ENCODE measurements at regions not wholly inside any gene's neighbourhood (a gene's known extent, or its start where the extent isn't known, plus 50 kb on each side); places are given as distances from the start of the nearest gene placed in this dataset.

DNA sequence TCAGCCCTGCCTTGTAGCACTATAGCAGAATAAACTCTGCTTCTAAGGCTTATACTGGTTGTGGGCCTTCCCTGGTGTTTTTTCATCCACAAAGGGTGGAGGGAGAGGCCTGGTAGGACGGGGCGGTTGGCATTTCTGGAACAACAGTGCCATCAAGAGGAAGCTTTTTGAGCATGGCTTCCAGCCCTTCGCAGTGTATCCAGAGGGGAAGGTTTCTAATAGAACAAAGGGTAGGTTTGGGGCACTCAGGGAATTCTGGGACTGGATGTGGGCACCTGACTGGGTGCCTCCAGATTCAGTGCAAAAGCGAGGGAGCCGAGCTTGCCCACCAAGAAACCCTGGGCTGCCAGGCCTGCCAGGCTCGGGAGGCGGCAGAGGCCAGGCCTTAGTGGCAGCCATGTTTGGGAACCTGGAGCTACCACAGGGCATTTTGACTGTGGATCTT lies 229.6 kb upstream of the AGTR2 start (continued):
- TF ChIP-seq ZNF747 (CRISPR knock-in tag; IDR thresholded peaks at IDR 0.05; ENCODE audit: borderline replicate concordance) (peak; percentile 29; the same call in 1 of the 2 replicates), CBX2 (IDR thresholded peaks at IDR 0.05; ENCODE audit: low read depth, low read length) (no peak), CBX2 (CRISPR knock-in tag; IDR thresholded peaks at IDR 0.05; ENCODE audit: low read depth) (no peak), ZNF256 (CRISPR knock-in tag; conservative IDR thresholded peaks at IDR 0.05) (no peak), PLRG1 (conservative IDR thresholded peaks at IDR 0.05) (no peak), RFX1 (IDR thresholded peaks at IDR 0.05) (no peak), ATRX (CRISPR knock-in tag; IDR thresholded peaks at IDR 0.05; ENCODE audit: borderline replicate concordance) (no peak), RAD21 (CRISPR knock-in tag; IDR thresholded peaks at IDR 0.05) (peak; percentile 69), TOPORS (CRISPR knock-in tag; IDR thresholded peaks at IDR 0.05) (no peak), MED1 (CRISPR knock-in tag; IDR thresholded peaks at IDR 0.05) (peak; percentile 84), ZNF780A (CRISPR knock-in tag; IDR thresholded peaks at IDR 0.05) (no peak), ZNF225 (CRISPR knock-in tag; IDR thresholded peaks at IDR 0.05) (no peak), FOXO1 (CRISPR knock-in tag; IDR thresholded peaks at IDR 0.05) (no peak)
- TF ChIP-seq, protein P1, sequence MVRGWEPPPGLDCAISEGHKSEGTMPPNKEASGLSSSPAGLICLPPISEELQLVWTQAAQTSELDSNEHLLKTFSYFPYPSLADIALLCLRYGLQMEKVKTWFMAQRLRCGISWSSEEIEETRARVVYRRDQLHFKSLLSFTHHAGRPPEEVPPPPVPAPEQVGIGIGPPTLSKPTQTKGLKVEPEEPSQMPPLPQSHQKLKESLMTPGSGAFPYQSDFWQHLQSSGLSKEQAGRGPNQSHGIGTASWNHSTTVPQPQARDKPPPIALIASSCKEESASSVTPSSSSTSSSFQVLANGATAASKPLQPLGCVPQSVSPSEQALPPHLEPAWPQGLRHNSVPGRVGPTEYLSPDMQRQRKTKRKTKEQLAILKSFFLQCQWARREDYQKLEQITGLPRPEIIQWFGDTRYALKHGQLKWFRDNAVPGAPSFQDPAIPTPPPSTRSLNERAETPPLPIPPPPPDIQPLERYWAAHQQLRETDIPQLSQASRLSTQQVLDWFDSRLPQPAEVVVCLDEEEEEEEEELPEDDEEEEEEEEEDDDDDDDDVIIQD (CRISPR knock-in tag; IDR thresholded peaks at IDR 0.05; ENCODE audit: low read depth): no peak
- TF ChIP-seq, protein P2, sequence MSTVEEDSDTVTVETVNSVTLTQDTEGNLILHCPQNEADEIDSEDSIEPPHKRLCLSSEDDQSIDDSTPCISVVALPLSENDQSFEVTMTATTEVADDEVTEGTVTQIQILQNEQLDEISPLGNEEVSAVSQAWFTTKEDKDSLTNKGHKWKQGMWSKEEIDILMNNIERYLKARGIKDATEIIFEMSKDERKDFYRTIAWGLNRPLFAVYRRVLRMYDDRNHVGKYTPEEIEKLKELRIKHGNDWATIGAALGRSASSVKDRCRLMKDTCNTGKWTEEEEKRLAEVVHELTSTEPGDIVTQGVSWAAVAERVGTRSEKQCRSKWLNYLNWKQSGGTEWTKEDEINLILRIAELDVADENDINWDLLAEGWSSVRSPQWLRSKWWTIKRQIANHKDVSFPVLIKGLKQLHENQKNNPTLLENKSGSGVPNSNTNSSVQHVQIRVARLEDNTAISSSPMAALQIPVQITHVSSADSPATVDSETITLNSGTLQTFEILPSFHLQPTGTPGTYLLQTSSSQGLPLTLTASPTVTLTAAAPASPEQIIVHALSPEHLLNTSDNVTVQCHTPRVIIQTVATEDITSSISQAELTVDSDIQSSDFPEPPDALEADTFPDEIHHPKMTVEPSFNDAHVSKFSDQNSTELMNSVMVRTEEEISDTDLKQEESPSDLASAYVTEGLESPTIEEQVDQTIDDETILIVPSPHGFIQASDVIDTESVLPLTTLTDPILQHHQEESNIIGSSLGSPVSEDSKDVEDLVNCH (CRISPR knock-in tag; IDR thresholded peaks at IDR 0.05): no peak
- TF ChIP-seq, protein P3, sequence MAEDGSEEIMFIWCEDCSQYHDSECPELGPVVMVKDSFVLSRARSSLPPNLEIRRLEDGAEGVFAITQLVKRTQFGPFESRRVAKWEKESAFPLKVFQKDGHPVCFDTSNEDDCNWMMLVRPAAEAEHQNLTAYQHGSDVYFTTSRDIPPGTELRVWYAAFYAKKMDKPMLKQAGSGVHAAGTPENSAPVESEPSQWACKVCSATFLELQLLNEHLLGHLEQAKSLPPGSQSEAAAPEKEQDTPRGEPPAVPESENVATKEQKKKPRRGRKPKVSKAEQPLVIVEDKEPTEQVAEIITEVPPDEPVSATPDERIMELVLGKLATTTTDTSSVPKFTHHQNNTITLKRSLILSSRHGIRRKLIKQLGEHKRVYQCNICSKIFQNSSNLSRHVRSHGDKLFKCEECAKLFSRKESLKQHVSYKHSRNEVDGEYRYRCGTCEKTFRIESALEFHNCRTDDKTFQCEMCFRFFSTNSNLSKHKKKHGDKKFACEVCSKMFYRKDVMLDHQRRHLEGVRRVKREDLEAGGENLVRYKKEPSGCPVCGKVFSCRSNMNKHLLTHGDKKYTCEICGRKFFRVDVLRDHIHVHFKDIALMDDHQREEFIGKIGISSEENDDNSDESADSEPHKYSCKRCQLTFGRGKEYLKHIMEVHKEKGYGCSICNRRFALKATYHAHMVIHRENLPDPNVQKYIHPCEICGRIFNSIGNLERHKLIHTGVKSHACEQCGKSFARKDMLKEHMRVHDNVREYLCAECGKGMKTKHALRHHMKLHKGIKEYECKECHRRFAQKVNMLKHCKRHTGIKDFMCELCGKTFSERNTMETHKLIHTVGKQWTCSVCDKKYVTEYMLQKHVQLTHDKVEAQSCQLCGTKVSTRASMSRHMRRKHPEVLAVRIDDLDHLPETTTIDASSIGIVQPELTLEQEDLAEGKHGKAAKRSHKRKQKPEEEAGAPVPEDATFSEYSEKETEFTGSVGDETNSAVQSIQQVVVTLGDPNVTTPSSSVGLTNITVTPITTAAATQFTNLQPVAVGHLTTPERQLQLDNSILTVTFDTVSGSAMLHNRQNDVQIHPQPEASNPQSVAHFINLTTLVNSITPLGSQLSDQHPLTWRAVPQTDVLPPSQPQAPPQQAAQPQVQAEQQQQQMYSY (CRISPR knock-in tag; IDR thresholded peaks at IDR 0.05): no peak
- TF ChIP-seq, protein P4, sequence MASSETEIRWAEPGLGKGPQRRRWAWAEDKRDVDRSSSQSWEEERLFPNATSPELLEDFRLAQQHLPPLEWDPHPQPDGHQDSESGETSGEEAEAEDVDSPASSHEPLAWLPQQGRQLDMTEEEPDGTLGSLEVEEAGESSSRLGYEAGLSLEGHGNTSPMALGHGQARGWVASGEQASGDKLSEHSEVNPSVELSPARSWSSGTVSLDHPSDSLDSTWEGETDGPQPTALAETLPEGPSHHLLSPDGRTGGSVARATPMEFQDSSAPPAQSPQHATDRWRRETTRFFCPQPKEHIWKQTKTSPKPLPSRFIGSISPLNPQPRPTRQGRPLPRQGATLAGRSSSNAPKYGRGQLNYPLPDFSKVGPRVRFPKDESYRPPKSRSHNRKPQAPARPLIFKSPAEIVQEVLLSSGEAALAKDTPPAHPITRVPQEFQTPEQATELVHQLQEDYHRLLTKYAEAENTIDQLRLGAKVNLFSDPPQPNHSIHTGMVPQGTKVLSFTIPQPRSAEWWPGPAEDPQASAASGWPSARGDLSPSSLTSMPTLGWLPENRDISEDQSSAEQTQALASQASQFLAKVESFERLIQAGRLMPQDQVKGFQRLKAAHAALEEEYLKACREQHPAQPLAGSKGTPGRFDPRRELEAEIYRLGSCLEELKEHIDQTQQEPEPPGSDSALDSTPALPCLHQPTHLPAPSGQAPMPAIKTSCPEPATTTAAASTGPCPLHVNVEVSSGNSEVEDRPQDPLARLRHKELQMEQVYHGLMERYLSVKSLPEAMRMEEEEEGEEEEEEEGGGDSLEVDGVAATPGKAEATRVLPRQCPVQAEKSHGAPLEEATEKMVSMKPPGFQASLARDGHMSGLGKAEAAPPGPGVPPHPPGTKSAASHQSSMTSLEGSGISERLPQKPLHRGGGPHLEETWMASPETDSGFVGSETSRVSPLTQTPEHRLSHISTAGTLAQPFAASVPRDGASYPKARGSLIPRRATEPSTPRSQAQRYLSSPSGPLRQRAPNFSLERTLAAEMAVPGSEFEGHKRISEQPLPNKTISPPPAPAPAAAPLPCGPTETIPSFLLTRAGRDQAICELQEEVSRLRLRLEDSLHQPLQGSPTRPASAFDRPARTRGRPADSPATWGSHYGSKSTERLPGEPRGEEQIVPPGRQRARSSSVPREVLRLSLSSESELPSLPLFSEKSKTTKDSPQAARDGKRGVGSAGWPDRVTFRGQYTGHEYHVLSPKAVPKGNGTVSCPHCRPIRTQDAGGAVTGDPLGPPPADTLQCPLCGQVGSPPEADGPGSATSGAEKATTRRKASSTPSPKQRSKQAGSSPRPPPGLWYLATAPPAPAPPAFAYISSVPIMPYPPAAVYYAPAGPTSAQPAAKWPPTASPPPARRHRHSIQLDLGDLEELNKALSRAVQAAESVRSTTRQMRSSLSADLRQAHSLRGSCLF (CRISPR knock-in tag; IDR thresholded peaks at IDR 0.05; ENCODE audit: borderline replicate concordance): no peak
- TF ChIP-seq, protein P5, sequence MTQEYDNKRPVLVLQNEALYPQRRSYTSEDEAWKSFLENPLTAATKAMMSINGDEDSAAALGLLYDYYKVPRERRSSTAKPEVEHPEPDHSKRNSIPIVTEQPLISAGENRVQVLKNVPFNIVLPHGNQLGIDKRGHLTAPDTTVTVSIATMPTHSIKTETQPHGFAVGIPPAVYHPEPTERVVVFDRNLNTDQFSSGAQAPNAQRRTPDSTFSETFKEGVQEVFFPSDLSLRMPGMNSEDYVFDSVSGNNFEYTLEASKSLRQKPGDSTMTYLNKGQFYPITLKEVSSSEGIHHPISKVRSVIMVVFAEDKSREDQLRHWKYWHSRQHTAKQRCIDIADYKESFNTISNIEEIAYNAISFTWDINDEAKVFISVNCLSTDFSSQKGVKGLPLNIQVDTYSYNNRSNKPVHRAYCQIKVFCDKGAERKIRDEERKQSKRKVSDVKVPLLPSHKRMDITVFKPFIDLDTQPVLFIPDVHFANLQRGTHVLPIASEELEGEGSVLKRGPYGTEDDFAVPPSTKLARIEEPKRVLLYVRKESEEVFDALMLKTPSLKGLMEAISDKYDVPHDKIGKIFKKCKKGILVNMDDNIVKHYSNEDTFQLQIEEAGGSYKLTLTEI (CRISPR knock-in tag; conservative IDR thresholded peaks at IDR 0.05): no peak
